WTC11 (cell line): ENCODE measurements at regions not wholly inside any gene's neighbourhood (a gene's known extent, or its start where the extent isn't known, plus 50 kb on each side); places are given as distances from the start of the nearest gene placed in this dataset.

Experiments
- ATAC-seq: fragments of 200-7000 bp; cut with Tn5 transposase; 2 replicates; pipeline ENCODE4 v1.10.0; 2021; ENCODE audit warnings: mild to moderate bottlenecking, moderate library complexity
- CTCF ChIA-PET: fragments of 300-600 bp; sonication (Branson Sonifier 250); formaldehyde crosslinking; loops from one replicate; lab custom pipeline; 2021; ENCODE audit warnings: antibody characterized with exemption; lab: Charles Lee
- POLR2A ChIA-PET: fragments of 350-600 bp; sonication (Branson Sonifier 250); formaldehyde crosslinking; loops from one replicate; lab custom pipeline; 2021; ENCODE audit warnings: antibody characterized with exemption; lab: Charles Lee
- DNase-seq: peaks from one replicate; pipeline ENCODE4 v3.0.0; 2021; ENCODE audit warnings: low spot score
- H3K27ac Mint-ChIP-seq: 2 replicates; pipeline ENCODE4 v1.8.0; 2021; ENCODE audit warnings: mixed read lengths
- H3K27me3 Mint-ChIP-seq: 2 replicates; pipeline ENCODE4 v1.8.0; 2021; ENCODE audit warnings: low read depth, mild to moderate bottlenecking, moderate library complexity, mixed read lengths
- H3K36me3 Mint-ChIP-seq: 2 replicates; pipeline ENCODE4 v1.8.0; 2021; ENCODE audit warnings: mixed read lengths
- H3K4me1 Mint-ChIP-seq: 2 replicates; pipeline ENCODE4 v1.8.0; 2022; ENCODE audit warnings: mixed read lengths
- H3K4me3 Mint-ChIP-seq: 2 replicates; pipeline ENCODE4 v1.8.0; 2021; ENCODE audit warnings: mild to moderate bottlenecking, moderate library complexity, mixed read lengths
- H3K9me3 Mint-ChIP-seq: 2 replicates; pipeline ENCODE4 v1.8.0; 2021; ENCODE audit warnings: mixed read lengths
- ATF1 ChIP-seq: sonication (generic); formaldehyde crosslinking; IDR thresholded peaks from 2 replicates; pipeline ENCODE4 v1.8.1; 2023; ENCODE audit warnings: mild to moderate bottlenecking, moderate library complexity, missing genetic modification reagents
- CREM ChIP-seq: sonication (generic); formaldehyde crosslinking; IDR thresholded peaks from 2 replicates; pipeline ENCODE4 v1.8.1; 2022; ENCODE audit warnings: mild to moderate bottlenecking, missing genetic modification reagents, moderate library complexity
- EMX1 ChIP-seq: fragments of 250-450 bp; sonication (Bioruptor Pico); IDR thresholded peaks from 2 replicates; pipeline ENCODE4 v1.8.0; 2021; ENCODE audit warnings: mild to moderate bottlenecking
- ETV6 ChIP-seq: sonication (generic); formaldehyde crosslinking; IDR thresholded peaks from 2 replicates; pipeline ENCODE4 v1.8.1; 2022; ENCODE audit warnings: mild to moderate bottlenecking, missing genetic modification reagents
- FOXJ3 ChIP-seq: sonication (generic); formaldehyde crosslinking; IDR thresholded peaks from 2 replicates; pipeline ENCODE4 v1.9.0; 2021; ENCODE audit warnings: missing genetic modification reagents, mild to moderate bottlenecking, borderline replicate concordance
- FOXK1 ChIP-seq: sonication (generic); formaldehyde crosslinking; IDR thresholded peaks from 2 replicates; pipeline ENCODE4 v1.8.0; 2022; ENCODE audit warnings: mild to moderate bottlenecking, moderate library complexity, missing genetic modification reagents
- GABPB1 ChIP-seq: sonication (generic); formaldehyde crosslinking; IDR thresholded peaks from 2 replicates; pipeline ENCODE4 v1.8.1; 2023; ENCODE audit warnings: mild to moderate bottlenecking, missing genetic modification reagents
- GRHL2 ChIP-seq: fragments of 250-450 bp; sonication (Bioruptor Pico); IDR thresholded peaks from 2 replicates; pipeline ENCODE4 v1.8.0; 2022; ENCODE audit warnings: mild to moderate bottlenecking, moderate library complexity; ENCODE audit not compliant: insufficient replicate concordance, severe bottlenecking
- HMGA2 ChIP-seq: fragments of 250-450 bp; sonication (Bioruptor Pico); IDR thresholded peaks from 2 replicates; pipeline ENCODE4 v1.4.0; 2021; ENCODE audit warnings: mild to moderate bottlenecking, moderate library complexity
- OVOL2 ChIP-seq: fragments of 250-450 bp; sonication (Bioruptor Pico); IDR thresholded peaks from 2 replicates; pipeline ENCODE4 v1.9.0; 2021; ENCODE audit warnings: mild to moderate bottlenecking, borderline replicate concordance
- PRRX2 ChIP-seq: fragments of 250-450 bp; sonication (Bioruptor Pico); IDR thresholded peaks from 2 replicates; pipeline ENCODE4 v1.8.0; 2021; ENCODE audit warnings: mild to moderate bottlenecking
- RORB ChIP-seq: fragments of 250-450 bp; sonication (Bioruptor Pico); IDR thresholded peaks from 2 replicates; pipeline ENCODE4 v1.9.0; 2021; ENCODE audit warnings: mild to moderate bottlenecking
- SOX15 ChIP-seq: fragments of 250-450 bp; sonication (Bioruptor Pico); IDR thresholded peaks from 2 replicates; pipeline ENCODE4 v1.9.0; 2021; ENCODE audit warnings: mild to moderate bottlenecking
- TEAD1 ChIP-seq: sonication (generic); formaldehyde crosslinking; IDR thresholded peaks from 2 replicates; pipeline ENCODE4 v1.8.0; 2022; ENCODE audit warnings: mild to moderate bottlenecking, missing genetic modification reagents
- ZNF232 ChIP-seq: sonication (generic); formaldehyde crosslinking; IDR thresholded peaks from 2 replicates; pipeline ENCODE4 v1.8.0; 2022; ENCODE audit warnings: mild to moderate bottlenecking, missing genetic modification reagents
- ZNF416 ChIP-seq: fragments of 250-450 bp; sonication (Bioruptor Pico); IDR thresholded peaks from 2 replicates; pipeline ENCODE4 v1.9.0; 2021; ENCODE audit warnings: mild to moderate bottlenecking, inconsistent platforms
- TF ChIP-seq, protein P1 (sequence below): sonication (generic); formaldehyde crosslinking; IDR thresholded peaks from 2 replicates; pipeline ENCODE4 v1.8.1; 2022; ENCODE audit warnings: low read depth, mild to moderate bottlenecking, moderate library complexity, missing genetic modification reagents, borderline replicate concordance
- TF ChIP-seq, protein P2 (sequence below): fragments of 250-450 bp; sonication (Bioruptor Pico); IDR thresholded peaks from 2 replicates; pipeline ENCODE4 v1.9.0; 2021; ENCODE audit warnings: moderate library complexity, mild to moderate bottlenecking, inconsistent platforms, borderline replicate concordance
- TF ChIP-seq, protein P3 (sequence below): sonication (generic); formaldehyde crosslinking; conservative IDR thresholded peaks from 2 replicates; pipeline ENCODE4 v1.8.1; 2023; ENCODE audit warnings: mild to moderate bottlenecking, low read depth, missing genetic modification reagents, moderate library complexity
- TF ChIP-seq, protein P4 (sequence below): sonication (generic); formaldehyde crosslinking; IDR thresholded peaks from 2 replicates; pipeline ENCODE4 v1.8.1; 2023; ENCODE audit warnings: mild to moderate bottlenecking, missing genetic modification reagents
- TF ChIP-seq, protein P5 (sequence below): sonication (generic); formaldehyde crosslinking; IDR thresholded peaks from 2 replicates; pipeline ENCODE4 v1.8.0; 2022; ENCODE audit warnings: mild to moderate bottlenecking, missing genetic modification reagents

DNA sequence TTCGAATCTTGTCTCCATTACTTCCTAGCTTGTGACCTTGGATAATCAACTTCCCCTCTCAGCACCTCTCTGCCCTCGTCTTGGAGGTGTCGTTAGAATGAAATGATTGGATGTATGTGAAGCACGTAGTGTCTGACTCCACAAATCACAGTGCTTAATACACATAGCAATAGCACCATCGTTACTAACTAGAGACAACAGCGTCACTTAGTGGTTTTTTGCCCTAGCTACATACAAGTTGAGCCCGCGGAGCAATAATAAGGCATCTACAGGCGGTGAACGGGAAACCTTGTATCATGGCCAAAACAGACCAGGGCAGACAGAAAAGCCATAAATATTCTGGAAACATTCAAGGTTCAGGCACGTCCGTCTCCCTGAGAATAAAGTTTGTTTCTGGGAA is 154.9 kb downstream of the ASCL4 start (continued):
- TF ChIP-seq RORB (no peak), HMGA2 (CRISPR knock-in tag) (no peak), CREM (CRISPR knock-in tag) (no peak)
- TF ChIP-seq, protein P1, sequence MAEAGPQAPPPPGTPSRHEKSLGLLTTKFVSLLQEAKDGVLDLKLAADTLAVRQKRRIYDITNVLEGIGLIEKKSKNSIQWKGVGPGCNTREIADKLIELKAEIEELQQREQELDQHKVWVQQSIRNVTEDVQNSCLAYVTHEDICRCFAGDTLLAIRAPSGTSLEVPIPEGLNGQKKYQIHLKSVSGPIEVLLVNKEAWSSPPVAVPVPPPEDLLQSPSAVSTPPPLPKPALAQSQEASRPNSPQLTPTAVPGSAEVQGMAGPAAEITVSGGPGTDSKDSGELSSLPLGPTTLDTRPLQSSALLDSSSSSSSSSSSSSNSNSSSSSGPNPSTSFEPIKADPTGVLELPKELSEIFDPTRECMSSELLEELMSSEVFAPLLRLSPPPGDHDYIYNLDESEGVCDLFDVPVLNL (CRISPR knock-in tag): no peak
- TF ChIP-seq, all 79 proteins: peak for 0

DNA sequence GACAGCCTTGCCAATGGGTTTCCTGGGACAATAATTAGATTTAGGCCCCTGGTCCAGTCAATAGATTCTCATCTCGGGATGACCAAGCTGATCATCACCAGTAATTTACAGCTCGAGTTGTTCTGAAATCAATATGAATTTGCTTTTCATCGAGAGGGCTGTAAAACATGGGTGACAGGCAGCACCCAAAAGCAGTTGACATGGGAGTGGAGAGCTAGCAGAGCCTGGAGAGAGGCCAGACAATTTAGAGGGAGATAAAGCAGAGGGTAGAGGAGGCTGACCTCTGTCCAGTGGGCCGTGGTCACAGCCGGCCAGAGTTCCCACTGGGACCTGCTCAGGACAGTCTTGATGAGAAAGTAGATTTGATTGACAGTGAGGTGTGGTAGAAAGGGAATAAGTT is 157.3 kb downstream of the ASCL4 start:
- Mint-ChIP-seq H3K4me1 (0 out of 2 replicates have a peak, but pooled peaks cover 3% of the 10 kb centered on the region), H3K4me3 (no peak overlapping the region), H3K36me3 (no peaks in the 10 kb centered on the region), H3K27me3 (peaks cover 34% of the 10 kb centered on the region), H3K9me3 (no peaks in the 10 kb centered on the region; the same call in 1 of the 2 replicates), H3K27ac (no peak overlapping the region)
- ChIA-PET CTCF (interaction anchor here (0.8 to 1.9 kb wide), 4 partner anchors 13 to 132 kb away, joined by 3 to 6 read pairs (median 4); no protein-coding TSS in a partner anchor), POLR2A (no interaction called here)
- no peak for DNase-seq
- TF ChIP-seq ZNF416: no peak
- no peak for TF ChIP-seq EMX1 (CRISPR knock-in tag)
- TF ChIP-seq, protein P2, sequence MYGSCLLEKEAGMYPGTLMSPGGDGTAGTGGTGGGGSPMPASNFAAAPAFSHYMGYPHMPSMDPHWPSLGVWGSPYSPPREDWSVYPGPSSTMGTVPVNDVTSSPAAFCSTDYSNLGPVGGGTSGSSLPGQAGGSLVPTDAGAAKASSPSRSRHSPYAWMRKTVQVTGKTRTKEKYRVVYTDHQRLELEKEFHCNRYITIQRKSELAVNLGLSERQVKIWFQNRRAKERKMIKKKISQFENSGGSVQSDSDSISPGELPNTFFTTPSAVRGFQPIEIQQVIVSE: no peak
- ATAC-seq: no peak

DNA sequence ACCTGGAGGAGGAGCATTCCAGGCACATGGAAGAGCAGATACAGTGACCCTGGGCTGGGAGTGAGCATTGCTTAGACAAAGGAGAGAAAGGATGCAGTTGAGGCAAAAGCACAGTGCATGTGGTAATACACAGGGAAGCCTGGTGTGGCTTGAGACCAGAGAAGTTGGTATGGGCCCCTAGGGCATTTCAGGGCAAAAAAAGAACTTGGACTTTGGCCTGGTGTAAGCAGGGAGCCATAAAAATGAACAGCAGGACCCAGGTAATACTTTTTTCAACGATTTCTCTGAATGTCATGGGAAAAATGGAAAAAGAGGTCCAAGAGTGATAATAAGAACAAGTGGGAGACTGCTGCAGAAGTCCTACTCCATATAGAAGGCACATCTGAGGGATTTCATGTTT is 163.9 kb downstream of the ASCL4 start:
- Mint-ChIP-seq H3K4me3 (no peak overlapping the region), H3K27ac (no peak overlapping the region), H3K9me3 (peaks cover 12% of the 10 kb centered on the region), H3K4me1 (peaks cover 15% of the 10 kb centered on the region), H3K27me3 (peaks cover 31% of the 10 kb centered on the region), H3K36me3 (no peaks in the 10 kb centered on the region)
- ATAC-seq: no peak
- no peak for DNase-seq
- ChIA-PET POLR2A (no interaction called here), CTCF (interaction anchor here (1.4 kb wide), 1 partner anchor 26 kb away, joined by 5 read pairs; no protein-coding TSS in a partner anchor)
- no peak for TF ChIP-seq ETV6 (CRISPR knock-in tag)
- TF ChIP-seq, protein P3, sequence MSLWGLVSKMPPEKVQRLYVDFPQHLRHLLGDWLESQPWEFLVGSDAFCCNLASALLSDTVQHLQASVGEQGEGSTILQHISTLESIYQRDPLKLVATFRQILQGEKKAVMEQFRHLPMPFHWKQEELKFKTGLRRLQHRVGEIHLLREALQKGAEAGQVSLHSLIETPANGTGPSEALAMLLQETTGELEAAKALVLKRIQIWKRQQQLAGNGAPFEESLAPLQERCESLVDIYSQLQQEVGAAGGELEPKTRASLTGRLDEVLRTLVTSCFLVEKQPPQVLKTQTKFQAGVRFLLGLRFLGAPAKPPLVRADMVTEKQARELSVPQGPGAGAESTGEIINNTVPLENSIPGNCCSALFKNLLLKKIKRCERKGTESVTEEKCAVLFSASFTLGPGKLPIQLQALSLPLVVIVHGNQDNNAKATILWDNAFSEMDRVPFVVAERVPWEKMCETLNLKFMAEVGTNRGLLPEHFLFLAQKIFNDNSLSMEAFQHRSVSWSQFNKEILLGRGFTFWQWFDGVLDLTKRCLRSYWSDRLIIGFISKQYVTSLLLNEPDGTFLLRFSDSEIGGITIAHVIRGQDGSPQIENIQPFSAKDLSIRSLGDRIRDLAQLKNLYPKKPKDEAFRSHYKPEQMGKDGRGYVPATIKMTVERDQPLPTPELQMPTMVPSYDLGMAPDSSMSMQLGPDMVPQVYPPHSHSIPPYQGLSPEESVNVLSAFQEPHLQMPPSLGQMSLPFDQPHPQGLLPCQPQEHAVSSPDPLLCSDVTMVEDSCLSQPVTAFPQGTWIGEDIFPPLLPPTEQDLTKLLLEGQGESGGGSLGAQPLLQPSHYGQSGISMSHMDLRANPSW (CRISPR knock-in tag): no peak
- TF ChIP-seq, protein P4, sequence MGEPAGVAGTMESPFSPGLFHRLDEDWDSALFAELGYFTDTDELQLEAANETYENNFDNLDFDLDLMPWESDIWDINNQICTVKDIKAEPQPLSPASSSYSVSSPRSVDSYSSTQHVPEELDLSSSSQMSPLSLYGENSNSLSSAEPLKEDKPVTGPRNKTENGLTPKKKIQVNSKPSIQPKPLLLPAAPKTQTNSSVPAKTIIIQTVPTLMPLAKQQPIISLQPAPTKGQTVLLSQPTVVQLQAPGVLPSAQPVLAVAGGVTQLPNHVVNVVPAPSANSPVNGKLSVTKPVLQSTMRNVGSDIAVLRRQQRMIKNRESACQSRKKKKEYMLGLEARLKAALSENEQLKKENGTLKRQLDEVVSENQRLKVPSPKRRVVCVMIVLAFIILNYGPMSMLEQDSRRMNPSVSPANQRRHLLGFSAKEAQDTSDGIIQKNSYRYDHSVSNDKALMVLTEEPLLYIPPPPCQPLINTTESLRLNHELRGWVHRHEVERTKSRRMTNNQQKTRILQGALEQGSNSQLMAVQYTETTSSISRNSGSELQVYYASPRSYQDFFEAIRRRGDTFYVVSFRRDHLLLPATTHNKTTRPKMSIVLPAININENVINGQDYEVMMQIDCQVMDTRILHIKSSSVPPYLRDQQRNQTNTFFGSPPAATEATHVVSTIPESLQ (CRISPR knock-in tag): no peak
- no peak for TF ChIP-seq PRRX2 (CRISPR knock-in tag)
- no peak for TF ChIP-seq EMX1 (CRISPR knock-in tag)
- TF ChIP-seq GABPB1 (CRISPR knock-in tag): no peak
- no peak for TF ChIP-seq FOXJ3 (CRISPR knock-in tag)
- TF ChIP-seq ZNF416: no peak
- TF ChIP-seq, protein P2: no peak
- TF ChIP-seq, protein P5, sequence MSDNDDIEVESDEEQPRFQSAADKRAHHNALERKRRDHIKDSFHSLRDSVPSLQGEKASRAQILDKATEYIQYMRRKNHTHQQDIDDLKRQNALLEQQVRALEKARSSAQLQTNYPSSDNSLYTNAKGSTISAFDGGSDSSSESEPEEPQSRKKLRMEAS (CRISPR knock-in tag): no peak
- TF ChIP-seq OVOL2 (CRISPR knock-in tag): no peak
- no peak for TF ChIP-seq RORB
- no peak for TF ChIP-seq CREM (CRISPR knock-in tag)
- TF ChIP-seq ZNF232: no peak
- TF ChIP-seq SOX15 (CRISPR knock-in tag): no peak
- TF ChIP-seq TEAD1 (CRISPR knock-in tag): no peak
- no peak for TF ChIP-seq GRHL2 (CRISPR knock-in tag)
- no peak for TF ChIP-seq ATF1
- TF ChIP-seq FOXK1 (CRISPR knock-in tag): no peak
